CD4-positive, CD25-positive, alpha-beta regulatory T cell (primary cell): ENCODE measurements at regions not wholly inside any gene's neighbourhood (a gene's known extent, or its start where the extent isn't known, plus 50 kb on each side); places are given as distances from the start of the nearest gene placed in this dataset.

Experiments used
- ATAC-seq, 2 donors: fragments of 150-1000 bp; cut with Tn5 transposase; one replicate each; pipeline ENCODE4 v1.10.0; 2021; ENCODE audit warnings: low read depth in 2 of 2, moderate number of reproducible peaks in 2 of 2, moderate library complexity in 1 of 2
- DNase-seq, 3 donors: peaks; one replicate each; pipeline versions ENCODE4 v3.0.0 to v3.0.0-alpha.2; 2012 to 2022; ENCODE audit warnings: mixed read lengths in 1 of 3
- H3K27ac ChIP-seq: one replicate; pipeline ENCODE4 v1.7.0; 2013; ENCODE audit warnings: mild to moderate bottlenecking, low read length; ENCODE audit not compliant: insufficient read depth, poor library complexity, severe bottlenecking
- H3K27me3 ChIP-seq: one replicate; pipeline ENCODE4 v1.7.0; 2013; ENCODE audit warnings: low read length; ENCODE audit not compliant: control insufficient read depth, insufficient read depth
- H3K36me3 ChIP-seq: one replicate; pipeline ENCODE4 v1.7.0; 2013; ENCODE audit warnings: mild to moderate bottlenecking, low read length, moderate library complexity; ENCODE audit not compliant: control insufficient read depth, insufficient read depth
- H3K4me1 ChIP-seq: 2 replicates; pipeline ENCODE4 v1.7.0; 2013; ENCODE audit warnings: mild to moderate bottlenecking, low read length; ENCODE audit not compliant: insufficient read depth, control insufficient read depth, poor library complexity, severe bottlenecking
- H3K4me3 ChIP-seq: one replicate; pipeline ENCODE4 v1.7.0; 2013; ENCODE audit warnings: low read depth, mild to moderate bottlenecking, low read length, moderate library complexity
- H3K9me3 ChIP-seq, 2 experiments: 1 replicate in 1 of 2; 2 replicates in 1 of 2; pipeline ENCODE4 v1.7.0; 2013; ENCODE audit warnings: low read length in 2 of 2, mild to moderate bottlenecking in 1 of 2, moderate library complexity in 1 of 2; ENCODE audit not compliant: control insufficient read depth in 2 of 2
- H3K27ac Mint-ChIP-seq, 3 donors: one replicate each; pipeline ENCODE4 v1.8.0; 2020 to 2022; ENCODE audit warnings: mild to moderate bottlenecking in 3 of 3, mixed read lengths in 3 of 3, moderate library complexity in 2 of 3
- H3K27me3 Mint-ChIP-seq: one replicate; pipeline ENCODE4 v1.8.0; 2022; ENCODE audit warnings: mild to moderate bottlenecking, mixed read lengths
- H3K36me3 Mint-ChIP-seq: one replicate; pipeline ENCODE4 v1.8.0; 2020; ENCODE audit warnings: mixed read lengths
- H3K4me1 Mint-ChIP-seq, 4 donors: one replicate each; pipeline ENCODE4 v1.8.0; 2020 to 2022; ENCODE audit warnings: mixed read lengths in 4 of 4, mild to moderate bottlenecking in 1 of 4
- H3K4me3 Mint-ChIP-seq, 4 donors: one replicate each; pipeline ENCODE4 v1.8.0; 2020 to 2022; ENCODE audit warnings: mild to moderate bottlenecking in 4 of 4, mixed read lengths in 4 of 4, moderate library complexity in 3 of 4
- H3K9me3 Mint-ChIP-seq, 7 donors: one replicate each; pipeline ENCODE4 v1.8.0; 2020 to 2022; ENCODE audit warnings: mixed read lengths in 7 of 7, mild to moderate bottlenecking in 3 of 7, moderate library complexity in 2 of 7

DNA sequence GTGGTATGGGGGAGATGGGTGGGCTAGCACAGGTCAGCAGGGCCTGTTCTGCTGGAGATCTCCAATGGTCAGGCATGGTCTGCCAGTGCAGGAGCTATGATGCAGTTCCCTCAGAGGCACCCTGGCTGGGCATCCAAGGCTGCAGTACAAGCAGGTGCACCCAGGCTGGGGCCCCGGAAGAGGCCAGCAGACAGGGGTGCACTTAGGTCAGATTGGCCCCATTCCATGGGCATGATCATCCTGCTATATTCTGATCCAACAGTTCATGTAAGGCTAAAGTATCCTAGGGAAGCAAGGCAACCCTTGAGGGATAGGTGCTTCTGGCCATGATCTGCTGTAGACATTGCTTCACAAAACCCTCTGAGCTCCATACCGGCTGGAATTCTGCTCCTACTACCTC is 53.5 kb downstream of the STRIT1 start:
- Histone ChIP-seq H3K9me3 (no peaks in the 10 kb centered on the region), H3K4me3 (no peak overlapping the region), H3K27me3 (no peaks in the 10 kb centered on the region), H3K4me1 (no peaks in the 10 kb centered on the region), H3K27ac (no peak overlapping the region), H3K36me3 (no peaks in the 10 kb centered on the region)
- Mint-ChIP-seq H3K9me3 (peaks cover 0 to 4% (median 1%) of the 10 kb centered on the region in 7 donors), H3K36me3 (no peaks in the 10 kb centered on the region), H3K4me1 (peaks cover 0 to 4% (median 0%) of the 10 kb centered on the region in 4 donors), H3K4me3 (no peak overlapping the region), H3K27ac (no peak overlapping the region), H3K27me3 (no peaks in the 10 kb centered on the region)
- DNase-seq (no peak), ATAC-seq (no peak)

DNA sequence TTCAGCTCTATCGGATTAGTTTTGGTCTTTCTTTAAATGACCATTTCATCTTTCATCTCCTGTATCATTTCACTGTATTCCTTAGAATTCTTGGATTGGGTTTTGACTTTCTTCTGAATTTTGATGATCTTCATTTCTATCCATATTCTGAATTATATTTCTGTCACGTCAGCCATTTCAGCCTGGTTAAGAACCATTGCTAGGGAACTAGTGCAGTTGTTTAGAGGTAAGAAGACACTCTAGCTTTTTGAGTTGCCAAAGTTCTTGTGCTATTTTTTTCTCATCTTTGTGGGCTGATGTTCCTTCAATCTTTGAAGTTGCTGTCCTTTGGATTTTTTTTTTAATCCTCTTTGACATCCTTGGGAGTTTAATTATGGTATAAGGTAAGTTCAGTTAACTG is 54.6 kb downstream of the STRIT1 start:
- Mint-ChIP-seq H3K9me3 (peaks cover 0 to 4% (median 1%) of the 10 kb centered on the region in 7 donors), H3K36me3 (no peaks in the 10 kb centered on the region), H3K4me3 (no peak overlapping the region), H3K27ac (no peak overlapping the region), H3K27me3 (no peaks in the 10 kb centered on the region), H3K4me1 (peaks cover 0 to 4% (median 0%) of the 10 kb centered on the region in 4 donors)
- DNase-seq = peak in 1 of 3 donors; percentile 0
- Histone ChIP-seq H3K9me3 (no peaks in the 10 kb centered on the region), H3K36me3 (no peaks in the 10 kb centered on the region), H3K4me3 (no peak overlapping the region), H3K4me1 (no peaks in the 10 kb centered on the region), H3K27me3 (no peaks in the 10 kb centered on the region), H3K27ac (no peak overlapping the region)
- ATAC-seq = no peak

DNA sequence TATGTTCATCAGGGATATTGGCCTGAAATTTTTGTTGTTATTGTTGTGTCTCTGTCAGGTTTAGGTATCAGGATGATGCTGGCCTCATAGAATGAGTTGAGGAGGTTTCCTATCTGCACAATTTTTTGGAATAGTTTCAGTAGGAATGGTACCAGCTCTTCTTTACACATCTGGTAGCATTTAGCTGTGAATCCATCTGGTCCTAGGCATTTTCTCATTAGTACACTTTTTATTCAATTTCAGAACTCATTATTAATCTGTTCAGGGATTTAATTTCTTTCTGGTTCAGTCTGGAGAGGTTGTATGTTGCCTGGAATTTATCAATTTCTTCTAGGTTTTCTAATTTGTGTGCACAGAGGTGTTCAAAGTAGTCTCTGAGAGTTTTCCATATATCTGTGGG is 57.0 kb downstream of the STRIT1 start:
- Histone ChIP-seq H3K36me3 (no peaks in the 10 kb centered on the region), H3K9me3 (no peaks in the 10 kb centered on the region), H3K27ac (no peak overlapping the region), H3K27me3 (no peaks in the 10 kb centered on the region), H3K4me1 (no peaks in the 10 kb centered on the region), H3K4me3 (no peak overlapping the region)
- H3K9me3 Mint-ChIP-seq = peaks cover 0 to 3% (median 0%) of the 10 kb centered on the region in 7 donors
- no peak for ATAC-seq
- no peak for DNase-seq
- no peak overlapping the region for H3K27ac Mint-ChIP-seq
- peaks cover 0 to 4% (median 0%) of the 10 kb centered on the region in 4 donors for H3K4me1 Mint-ChIP-seq
- no peak overlapping the region for H3K4me3 Mint-ChIP-seq
- H3K27me3 Mint-ChIP-seq = no peaks in the 10 kb centered on the region
- no peaks in the 10 kb centered on the region for H3K36me3 Mint-ChIP-seq
